ENCODE measurements at regions not wholly inside any gene's neighbourhood (a gene's known extent, or its start where the extent isn't known, plus 50 kb on each side); places are given as distances from the start of the nearest gene placed in this dataset.

DNA sequence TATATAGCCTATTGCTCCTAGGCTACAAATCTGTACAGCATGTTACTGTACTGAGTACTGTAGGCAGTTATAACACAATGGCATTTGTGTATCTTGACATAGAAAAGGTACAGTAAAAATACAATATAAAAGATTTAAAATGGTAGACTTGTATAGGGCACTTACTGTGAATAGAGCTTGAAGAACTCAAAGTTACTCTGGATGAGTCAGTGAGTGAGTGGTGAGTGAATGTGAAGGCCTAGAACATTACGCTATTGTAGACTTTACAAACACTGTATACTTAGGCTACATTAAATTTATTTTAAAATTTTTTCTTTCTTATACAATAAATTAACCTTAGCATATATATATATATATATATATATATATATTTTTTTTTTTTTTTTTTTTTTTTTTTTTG, 140.0 kb upstream of the UBE2E1 start:
- no peak for DNase-seq (ENCODE audit: low read depth)

DNA sequence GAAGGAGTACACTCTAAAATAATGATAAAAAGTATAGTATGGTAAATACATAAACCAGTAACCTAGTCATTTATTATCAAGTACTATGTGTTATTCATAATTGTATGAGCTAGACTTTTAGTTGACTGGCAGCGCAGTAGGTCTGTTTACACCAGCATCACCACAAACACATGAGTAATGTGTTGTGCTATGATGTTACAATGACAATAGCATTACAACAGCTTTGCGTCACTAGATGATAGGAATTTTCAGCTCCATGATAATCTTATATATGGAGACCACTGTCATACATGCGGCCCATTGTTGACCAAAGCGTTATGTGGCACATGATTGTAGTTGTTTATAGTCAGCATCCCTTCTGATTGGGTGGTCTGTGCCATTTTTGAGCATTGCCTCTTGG, 138.9 kb upstream of the UBE2E1 start:
- no peak for DNase-seq (ENCODE audit: low read depth)

DNA sequence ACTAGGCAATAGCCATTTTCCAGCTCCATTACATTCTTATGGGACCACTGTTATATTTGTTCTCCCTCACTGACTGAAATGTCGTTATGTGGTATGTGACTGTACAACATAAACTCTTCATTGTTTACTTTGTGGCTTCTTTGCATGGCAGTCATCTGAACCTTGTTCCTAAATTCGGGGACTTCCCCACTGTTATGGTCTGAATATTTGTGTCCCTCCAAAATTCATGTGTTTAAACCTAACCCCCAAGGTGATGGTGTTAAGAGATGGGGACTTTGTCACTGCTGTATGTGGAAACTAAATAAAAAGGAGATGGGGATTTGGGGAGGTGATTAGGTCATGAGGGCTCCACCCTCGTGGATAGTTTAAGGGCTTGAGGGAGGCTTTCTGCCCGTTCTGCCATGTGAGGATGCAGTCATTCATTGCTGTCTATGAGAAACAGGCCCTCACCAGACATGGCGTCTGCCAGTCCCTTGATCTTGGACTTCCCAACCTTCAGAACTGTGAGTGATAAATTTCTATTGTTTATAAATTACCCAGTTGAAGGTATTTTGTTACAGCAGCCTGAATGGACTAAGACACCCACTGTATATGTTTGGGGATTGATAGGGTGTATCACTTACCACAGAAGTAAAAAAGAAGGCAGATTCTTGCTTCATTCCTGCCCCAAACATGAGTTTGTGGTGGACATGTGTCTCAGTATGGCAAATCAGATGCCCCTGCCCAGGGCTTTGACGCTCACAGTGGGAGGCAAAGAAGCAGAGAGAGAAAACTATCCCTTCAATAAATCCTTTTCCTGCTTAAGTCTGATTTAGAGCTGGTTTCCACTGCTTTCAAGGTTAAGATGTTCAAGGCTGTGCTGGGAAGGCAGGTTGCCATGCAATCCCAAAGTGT, 138.0 kb upstream of the UBE2E1 start:
- no peak for DNase-seq (ENCODE audit: low read depth)

DNA sequence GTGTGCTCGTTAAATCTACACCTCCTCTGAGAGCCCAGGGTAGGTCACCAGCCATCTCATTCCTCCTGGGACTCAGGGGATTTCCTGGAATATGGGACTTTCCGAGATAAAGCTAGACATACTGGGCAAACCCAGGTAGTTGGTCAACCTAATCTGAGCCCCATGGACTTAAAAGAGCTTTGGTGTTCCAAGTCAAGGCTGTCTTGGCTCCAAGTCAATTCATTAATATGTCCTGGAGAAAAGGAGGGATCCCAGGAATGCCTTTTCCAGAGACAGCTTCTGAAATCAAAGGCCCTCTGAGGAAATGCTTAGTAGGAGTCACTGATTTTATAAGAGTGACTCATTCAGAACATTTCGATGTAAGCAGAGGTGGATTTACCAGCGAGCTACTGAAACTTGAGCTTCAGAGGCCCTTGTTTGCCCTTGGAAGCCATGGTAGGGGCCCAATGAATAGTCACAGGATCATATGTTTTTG, 137.3 kb upstream of the UBE2E1 start:
- DNase-seq (ENCODE audit: low read depth), result no peak

DNA sequence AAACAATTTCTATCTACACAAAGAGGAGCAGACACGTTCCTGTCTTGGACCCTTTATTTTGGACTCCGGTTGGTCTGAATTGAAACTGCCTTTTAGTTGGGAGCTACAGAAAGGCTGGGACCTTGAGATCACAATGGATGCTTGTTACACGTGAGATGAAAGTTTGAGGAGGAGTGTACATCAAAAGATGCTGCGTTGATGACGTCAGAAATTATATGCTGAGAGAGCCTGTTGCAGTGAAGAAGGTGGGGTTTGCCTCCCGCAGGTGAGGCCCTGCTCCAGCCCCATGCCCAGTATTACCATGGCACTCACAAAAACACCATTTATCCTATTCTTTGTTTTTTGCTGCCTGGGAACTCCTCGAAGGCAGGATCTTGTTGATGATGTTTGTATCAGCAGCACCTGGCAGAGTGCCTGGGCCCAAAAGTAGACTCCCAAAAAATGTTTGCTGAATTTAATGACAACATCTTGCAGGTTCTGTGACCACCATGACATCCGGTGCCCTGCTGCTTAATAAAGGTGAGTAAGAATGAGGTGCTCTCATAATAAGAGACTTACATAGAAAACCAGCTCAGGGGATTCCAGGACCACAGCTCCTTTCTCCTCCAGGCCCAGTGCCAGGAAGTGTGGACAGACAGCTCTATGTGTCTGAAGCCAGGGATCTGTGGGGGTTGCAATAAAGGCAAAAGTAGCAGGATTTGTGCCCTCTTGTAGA, 136.1 kb upstream of the UBE2E1 start:
- DNase-seq (ENCODE audit: low read depth), result no peak

DNA sequence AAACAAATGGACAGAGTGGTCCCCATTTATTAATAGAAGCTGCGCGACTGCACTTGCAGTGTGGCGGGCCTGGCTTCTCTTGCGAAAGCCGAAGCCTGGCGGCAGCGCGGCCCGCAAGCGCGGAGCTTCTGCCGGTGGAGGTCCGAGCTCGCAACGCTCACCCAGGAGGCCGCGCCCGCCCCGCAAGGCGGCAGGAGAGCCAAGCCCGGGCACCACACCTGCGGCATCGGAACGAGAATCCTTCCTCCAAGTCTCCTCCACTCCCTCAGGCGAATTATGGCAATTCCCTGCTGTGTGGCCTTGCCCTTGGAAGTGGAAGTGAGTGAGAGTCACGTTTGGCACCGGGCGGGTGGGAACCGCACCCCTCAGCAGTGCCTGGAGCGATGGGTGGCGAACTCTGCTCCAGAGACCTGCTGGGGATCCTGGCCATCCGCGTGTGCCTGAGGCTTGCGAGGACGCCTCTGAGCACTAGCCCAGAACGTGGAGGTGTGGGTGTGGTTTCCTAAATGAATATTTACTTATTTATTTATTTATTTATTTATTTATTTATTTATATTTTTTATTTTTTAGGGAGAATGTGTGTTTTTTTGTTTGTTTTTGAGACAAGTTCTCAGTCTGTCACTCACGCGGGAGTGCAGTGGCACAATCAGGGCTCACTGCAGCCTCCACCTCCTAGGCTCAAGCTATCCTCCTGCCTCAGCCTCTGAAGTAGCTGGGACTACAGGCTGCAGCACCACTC, 133.7 kb upstream of the UBE2E1 start:
- DNase-seq (ENCODE audit: low read depth), result no peak

DNA sequence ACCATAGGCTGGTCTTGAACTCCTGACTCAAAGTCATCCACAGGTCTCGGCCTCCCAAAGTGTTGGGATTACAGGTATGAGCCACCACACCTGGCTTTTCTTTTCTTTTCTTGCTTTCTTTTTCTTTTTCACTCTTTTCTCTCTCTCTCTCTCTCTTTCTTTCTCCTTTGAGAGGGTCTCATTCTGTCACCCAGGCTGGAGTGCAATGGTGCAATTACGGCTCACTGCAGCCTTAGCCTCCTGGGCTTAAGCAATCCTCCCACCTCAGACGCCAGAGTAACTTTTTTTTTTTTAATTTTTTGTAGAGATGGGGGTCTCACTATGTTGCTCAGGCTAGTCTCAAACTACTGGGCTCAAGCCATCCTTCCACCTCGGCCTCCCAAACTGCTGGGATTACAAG, 133.1 kb upstream of the UBE2E1 start:
- no peak for DNase-seq (ENCODE audit: low read depth)

DNA sequence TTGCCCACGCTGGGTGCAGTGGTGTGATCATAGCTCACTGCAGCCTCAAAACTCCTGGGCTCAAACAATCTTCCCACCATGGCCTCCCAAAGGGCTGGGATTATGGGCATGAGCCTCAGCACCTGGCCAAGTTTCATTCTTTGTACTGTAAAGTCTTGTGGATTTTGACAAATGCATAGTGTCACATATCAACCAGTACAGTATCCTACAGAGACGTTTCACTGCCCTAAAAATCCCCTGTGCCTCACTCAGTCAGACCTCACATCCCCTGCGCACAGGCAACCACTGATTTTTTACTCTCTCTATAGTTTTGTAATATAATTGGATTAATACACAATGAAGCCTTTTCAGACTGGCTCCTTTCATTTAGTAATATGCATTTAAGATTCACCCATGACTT, 130.7 kb upstream of the UBE2E1 start:
- no peak for DNase-seq (ENCODE audit: low read depth)

DNA sequence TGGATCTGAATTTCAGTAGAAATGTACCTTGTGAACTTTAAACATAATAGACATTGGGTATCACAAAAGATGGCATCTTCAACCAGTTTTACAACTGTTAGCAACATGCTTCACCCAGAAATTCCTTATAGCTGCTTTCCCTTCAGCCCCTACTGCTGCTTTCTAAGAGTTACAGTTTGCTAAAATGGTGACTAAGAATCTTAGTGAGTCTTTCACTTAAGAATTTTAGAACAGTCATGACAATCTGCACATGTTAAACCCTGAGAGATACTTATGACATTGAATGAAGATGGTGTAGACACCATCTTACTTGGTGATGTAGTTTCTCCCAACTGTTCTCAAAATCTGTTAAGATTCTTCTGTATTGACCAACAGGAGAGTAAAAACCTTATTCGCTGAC, 129.7 kb upstream of the UBE2E1 start:
- DNase-seq (ENCODE audit: low read depth), result no peak

DNA sequence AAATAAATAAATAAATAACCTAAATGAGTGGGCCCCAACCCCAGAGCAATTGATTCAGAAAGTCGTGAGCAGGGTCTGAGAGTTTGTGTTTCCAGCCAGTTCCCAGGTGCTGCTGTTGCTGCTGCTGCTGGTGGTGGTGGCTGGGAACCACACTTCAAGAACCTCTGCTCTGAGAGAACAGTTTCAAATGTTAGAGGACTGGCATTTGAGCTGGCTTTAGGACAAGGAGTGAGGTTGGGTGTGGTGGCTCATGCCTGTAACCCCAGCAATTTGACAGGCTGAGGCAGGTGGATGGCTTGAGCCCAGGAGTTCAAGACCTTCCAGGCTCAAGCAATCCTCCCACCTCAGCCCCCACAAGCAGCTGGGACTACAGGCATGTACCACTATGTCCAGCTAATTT, 123.1 kb upstream of the UBE2E1 start:
- no peak for DNase-seq (ENCODE audit: low read depth)

DNA sequence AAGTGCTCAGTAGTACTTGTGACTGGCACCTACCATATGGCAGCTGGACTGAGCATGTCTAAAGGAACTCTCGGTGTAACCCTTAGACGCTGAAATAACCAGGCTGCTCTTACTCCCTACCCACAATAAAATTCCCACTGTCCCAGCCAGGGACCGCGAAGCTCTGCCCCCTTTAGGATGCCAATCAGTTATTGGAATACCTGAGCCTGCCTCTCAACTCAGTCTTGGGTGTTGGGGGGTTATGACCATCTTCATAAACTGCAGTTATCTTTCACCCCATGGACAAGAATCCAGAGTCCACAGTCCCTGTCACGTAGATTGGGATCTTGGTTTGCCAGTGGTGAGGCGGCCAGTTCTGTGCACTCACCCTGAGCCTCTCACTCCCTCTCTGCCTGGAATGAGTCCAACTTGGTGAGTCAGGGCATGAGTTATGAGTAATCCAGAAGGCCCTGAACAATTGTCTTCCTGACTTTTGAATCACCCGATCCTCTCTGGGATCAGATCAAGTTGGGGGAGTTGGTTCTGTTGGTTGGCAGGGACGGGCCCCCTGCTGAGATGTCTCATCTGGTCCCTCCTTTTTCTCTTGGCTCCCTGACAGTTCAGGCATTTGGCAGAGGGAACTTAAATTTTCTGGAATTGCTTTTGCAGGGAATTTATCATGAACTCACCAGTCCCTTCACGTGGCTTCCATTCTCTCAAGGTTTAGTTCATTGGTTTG, 120.1 kb upstream of the UBE2E1 start:
- DNase-seq (ENCODE audit: low read depth), result peak; percentile 100

DNA sequence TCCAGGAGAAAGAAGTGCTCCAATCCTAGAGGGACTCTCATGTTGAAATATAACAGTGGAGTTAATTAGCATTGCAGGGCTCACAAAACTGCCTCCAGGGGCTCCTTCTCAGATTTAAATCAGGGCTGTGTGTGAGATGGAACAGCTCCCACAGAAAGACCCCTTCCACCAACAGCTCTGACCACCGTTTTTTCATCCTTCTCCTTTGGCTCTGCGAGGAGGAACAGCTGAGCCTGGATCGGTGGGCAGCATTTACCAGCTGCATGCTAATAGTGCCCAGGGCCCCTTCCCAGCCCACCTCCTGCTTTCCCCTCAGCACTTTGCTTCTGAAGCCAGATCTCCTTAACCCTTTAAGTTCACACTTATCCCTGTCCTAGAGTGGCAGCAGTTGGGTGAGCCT, 119.2 kb upstream of the UBE2E1 start:
- DNase-seq (ENCODE audit: low read depth), result no peak

DNA sequence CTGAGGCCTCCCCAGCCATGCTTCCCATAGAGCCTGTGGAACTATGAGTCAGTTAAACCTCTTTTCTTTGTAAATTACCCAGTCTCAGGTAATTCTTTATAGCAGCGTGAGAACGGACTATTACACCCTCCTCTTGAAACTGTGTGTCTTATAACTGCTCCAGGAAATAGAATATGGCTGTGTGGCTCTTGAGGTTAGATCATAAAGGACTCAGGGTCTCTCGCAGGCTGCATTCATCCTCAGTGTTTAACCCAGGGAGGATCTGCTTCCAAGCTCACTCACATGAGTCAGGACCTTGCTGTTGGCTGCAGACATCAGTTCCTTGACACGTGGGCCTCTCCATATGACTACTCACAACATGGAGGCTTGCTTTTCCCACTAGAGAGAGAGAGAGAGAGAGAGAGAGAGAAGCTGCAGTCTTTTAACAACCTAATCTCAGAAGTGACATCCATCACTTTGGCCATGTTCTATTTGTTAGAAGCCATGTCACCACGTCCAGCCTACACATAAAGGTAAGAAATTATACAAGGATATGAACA, 114.3 kb upstream of the UBE2E1 start:
- no peak for DNase-seq (ENCODE audit: low read depth)

DNA sequence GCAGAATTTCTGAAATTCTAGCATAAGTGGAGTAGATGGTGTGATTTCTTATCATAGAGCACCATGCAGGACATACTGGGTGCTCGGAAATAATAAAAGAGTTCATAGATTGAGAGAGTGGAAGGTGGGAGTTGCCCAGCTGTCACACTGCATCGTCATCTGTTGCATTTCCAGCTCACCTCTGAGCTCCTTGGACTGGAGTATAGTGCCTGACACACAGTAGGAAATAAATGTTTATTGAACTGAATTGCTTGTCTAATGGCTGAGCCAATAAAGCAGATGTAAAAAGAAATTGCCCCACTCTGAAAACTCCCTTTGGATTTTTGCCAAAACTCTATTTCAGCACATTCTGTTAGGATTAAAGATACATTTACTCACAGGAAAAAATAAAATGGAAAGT, 108.9 kb upstream of the UBE2E1 start:
- DNase-seq (ENCODE audit: low read depth), result no peak

DNA sequence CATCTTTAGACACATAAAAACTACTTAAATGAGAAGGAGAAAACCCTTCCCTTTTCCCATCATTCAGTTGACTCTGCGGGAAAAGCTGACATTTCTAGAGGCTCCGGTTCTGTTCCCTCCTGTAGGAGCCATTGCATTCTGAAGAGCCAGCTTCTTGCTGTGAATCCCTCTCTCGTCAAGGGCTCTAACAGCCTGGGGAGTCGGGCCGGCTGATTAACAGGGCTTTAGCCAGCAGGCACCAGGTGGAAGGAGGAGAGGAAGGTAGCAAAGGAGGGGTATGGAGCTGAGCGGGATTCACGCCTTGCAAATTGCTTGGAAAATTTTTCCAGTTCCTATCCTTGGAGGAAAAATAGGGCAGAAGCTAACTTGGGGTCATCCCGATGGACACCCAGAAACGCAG, 108.3 kb upstream of the UBE2E1 start:
- DNase-seq (ENCODE audit: low read depth), result no peak

DNA sequence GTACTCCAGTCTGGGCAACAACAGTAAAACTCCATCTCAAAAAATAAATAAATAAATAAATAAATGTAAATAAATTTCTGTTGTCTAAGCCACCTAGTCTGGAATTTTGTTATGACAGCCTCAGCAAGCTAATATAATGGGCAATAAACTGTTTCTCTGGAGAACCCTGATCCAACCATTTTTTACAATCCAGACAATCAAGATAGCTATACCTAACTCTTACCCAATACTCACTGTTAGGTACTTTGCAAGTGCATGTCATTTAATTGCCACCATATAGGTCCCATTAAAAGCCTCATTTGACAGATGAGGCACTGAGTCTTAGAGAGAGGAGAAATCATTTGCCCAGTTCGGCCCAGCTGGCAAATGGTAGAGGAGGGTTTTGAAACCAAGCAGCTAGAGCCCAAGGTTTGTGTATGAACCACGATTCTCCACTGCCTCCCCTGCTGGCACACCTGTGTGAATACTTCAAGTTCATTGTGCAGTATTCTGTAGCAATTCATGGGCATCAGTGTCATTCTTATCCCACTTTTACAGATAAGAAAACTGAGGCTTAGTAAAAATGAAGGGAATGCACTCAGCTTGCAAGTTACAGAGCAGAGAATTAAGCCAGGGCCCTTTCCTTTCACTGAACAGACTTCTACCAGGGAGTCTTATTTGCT, 107.0 kb upstream of the UBE2E1 start:
- no peak for DNase-seq (ENCODE audit: low read depth)

DNA sequence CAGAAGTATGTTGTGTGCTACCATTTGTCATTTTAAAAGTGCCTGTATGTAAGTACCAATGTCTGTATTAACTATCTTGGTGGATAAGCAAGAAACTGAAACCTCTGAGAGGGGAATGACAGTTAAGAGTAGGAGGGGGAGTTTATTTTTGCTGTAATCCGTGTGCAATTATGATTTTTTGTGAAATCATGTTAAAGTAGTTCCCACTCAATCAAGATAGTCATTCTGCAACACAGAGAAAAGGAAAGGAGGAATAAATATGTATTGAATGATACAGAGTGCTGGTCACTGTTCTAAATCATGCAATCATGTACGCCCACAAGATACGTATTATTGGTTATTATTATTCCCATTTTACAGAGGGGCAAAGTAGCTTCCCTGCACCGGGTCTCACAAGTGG, 105.1 kb upstream of the UBE2E1 start:
- no peak for DNase-seq (ENCODE audit: low read depth)

DNA sequence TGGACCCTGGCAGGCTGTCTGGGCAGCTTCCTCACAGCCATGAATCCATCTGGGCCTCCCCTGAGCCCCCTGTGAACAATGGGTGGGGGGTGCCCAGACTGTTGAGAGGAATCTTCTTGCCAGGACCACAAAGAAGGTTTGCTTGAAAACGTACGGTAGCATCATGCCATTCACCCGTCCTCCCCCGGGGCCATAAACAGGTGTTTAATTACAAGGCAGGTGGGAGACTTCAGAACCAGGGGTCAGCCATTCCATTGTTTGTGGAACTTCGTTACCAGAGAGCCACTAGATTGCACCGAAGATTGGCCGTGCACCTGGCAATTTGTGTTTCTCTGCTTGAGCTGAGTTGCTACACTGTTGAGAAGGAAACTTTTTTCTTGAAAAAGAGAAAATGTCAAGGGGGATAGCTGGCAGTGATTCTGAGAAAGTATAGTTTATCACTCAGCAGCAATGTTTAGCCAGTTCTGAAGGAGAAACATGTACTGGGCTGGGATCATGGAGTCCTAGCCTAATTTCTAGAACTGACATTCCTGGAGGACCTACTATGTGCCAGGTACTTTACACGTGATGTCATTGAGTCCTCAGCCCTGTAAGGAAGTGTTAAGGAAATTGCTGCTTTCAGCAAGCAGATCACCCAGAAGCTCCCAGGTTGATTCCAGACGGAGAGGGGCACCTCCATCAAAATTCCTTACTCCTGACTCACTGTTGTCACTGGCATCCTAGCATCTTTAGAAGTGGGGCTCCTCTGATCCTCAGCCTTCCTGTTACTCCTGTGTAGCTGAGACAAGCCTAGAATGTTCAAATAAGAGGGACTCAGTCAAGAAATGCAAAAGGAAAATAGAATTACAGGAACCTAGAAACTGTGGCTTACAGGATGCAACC, 103.8 kb upstream of the UBE2E1 start:
- DNase-seq (ENCODE audit: low read depth), result no peak

DNA sequence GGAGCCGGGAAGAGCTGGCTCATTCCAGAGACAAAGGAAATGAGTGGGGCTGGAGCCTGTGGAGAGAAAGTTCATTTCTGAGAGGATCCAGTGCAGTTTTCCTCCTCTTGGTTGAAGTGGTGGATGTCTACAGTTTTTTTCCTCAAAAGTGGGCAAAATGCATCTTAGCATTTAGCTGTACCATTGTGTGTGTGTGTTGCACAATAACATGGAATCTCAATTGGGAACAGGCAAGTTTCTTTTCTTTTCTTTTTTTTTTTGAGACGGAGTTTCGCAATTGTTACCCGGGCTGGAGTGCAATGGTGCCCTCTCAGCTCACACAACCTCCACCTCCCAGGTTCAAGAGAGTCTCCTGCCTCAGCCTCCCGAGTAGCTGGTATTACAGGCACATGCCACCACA, 101.5 kb upstream of the UBE2E1 start:
- DNase-seq (ENCODE audit: low read depth), result no peak

DNA sequence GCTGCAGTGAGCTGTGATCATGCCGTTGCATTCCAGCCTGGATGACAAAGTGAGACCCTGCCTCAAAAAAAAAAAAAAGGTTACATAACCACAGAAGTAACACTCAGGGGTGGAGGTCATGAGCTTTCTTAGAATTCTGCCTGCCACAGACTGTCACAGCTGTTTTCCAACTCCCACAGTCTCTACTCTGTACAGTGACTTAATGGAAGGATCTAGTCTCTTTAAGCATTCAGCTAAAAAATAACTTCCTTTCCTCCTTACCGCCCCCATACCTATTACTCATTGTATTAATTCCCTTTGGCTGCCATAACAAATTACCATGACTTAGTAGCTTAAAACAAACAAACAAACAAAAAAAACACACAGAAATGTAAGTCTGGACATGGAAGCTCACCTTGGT, 99.6 kb upstream of the UBE2E1 start:
- DNase-seq (ENCODE audit: low read depth), result no peak
